K562 (cell line): ENCODE measurements at regions not wholly inside any gene's neighbourhood (a gene's known extent, or its start where the extent isn't known, plus 50 kb on each side); places are given as distances from the start of the nearest gene placed in this dataset.

Experiments used
- ATAC-seq: fragments of 200-7000 bp; cut with Tn5 transposase; 3 replicates; pipeline ENCODE4 v1.9.1; 2020; ENCODE audit warnings: moderate library complexity
- BruUV-seq: library from RNA; stranded (reverse); fragments of 400-500 nt; replicated peaks from 2 replicates; lab custom pipeline; 2021; lab: Mats Ljungman, UMichigan
- CTCF ChIA-PET: fragments of 300-600 bp; formaldehyde crosslinking; extraction: SDS; loops from one replicate; lab custom pipeline; 2021; ENCODE audit warnings: low intra/inter-chr PET ratio; lab: Yijun Ruan, JAX
- POLR2A ChIA-PET: fragments of 300-600, 350-650 bp; sonication (Branson Sonifier 250); formaldehyde crosslinking; extraction: SDS; loops from one replicate; lab custom pipeline; 2021; ENCODE audit warnings: antibody characterized with exemption, inconsistent platforms; lab: Yijun Ruan, JAX
- DNase-seq, 4 experiments: peaks; one replicate each; pipeline versions ENCODE4 v3.0.0 to v3.0.0-alpha.2; 2011 to 2018; ENCODE audit warnings: low spot score in 3 of 4, mixed read lengths in 3 of 4; ENCODE audit errors: extremely low read depth in 1 of 4
- FAIRE-seq: peaks from 2 replicates; lab custom pipeline; 2011; peaks lifted over from hg19 to GRCh38; lab: Jason Lieb, UNC
- H2AFZ ChIP-seq: 2 replicates; pipeline ENCODE4 v1.6.0; 2011; ENCODE audit warnings: low read depth, low read length, control low read depth, inconsistent platforms
- H3K27ac ChIP-seq: fragments of 200-600 bp; 3 replicates; pipeline ENCODE4 v1.8.0; 2011; ENCODE audit warnings: low read depth, mild to moderate bottlenecking, control low read depth, inconsistent platforms, low read length, moderate library complexity, mixed read lengths; ENCODE audit errors: extremely low read depth
- H3K27me3 ChIP-seq, 2 experiments: fragments of 300-600 bp in 1 of 2; 2 replicates in 1 of 2; 3 replicates in 1 of 2; pipeline versions ENCODE4 v1.6.0 to v1.8.0; 2011; ENCODE audit warnings: inconsistent platforms in 2 of 2, low read length in 2 of 2, mild to moderate bottlenecking in 1 of 2, mixed read lengths in 1 of 2, moderate library complexity in 1 of 2; ENCODE audit not compliant: control insufficient read depth in 2 of 2, insufficient read depth in 2 of 2
- H3K36me3 ChIP-seq: fragments of 300-600 bp; 3 replicates; pipeline ENCODE4 v1.8.0; 2011; ENCODE audit warnings: mild to moderate bottlenecking, low read length, inconsistent platforms; ENCODE audit not compliant: control insufficient read depth, insufficient read depth
- H3K4me1 ChIP-seq, 2 experiments: fragments of 200-600 bp in 1 of 2; replicated peaks in 1 of 2; 2 replicates in 1 of 2; 3 replicates in 1 of 2; pipeline versions ENCODE4 v1.5.1 to v1.8.0; 2011; ENCODE audit warnings: inconsistent platforms in 2 of 2, low read length in 2 of 2, mild to moderate bottlenecking in 1 of 2, mixed read lengths in 1 of 2, moderate library complexity in 1 of 2; ENCODE audit not compliant: control insufficient read depth in 2 of 2, insufficient read depth in 2 of 2
- H3K4me2 ChIP-seq: 2 replicates; pipeline ENCODE4 v1.6.1; 2011; ENCODE audit warnings: low read length, control low read depth, inconsistent platforms, mixed read lengths; ENCODE audit not compliant: insufficient read depth
- H3K4me3 ChIP-seq: fragments of 200-600 bp; sonication (generic), shearing (Covaris generic); 2 replicates; pipeline ENCODE4 v1.5.1; 2016; ENCODE audit warnings: control low read depth, inconsistent platforms
- H3K79me2 ChIP-seq: fragments of 200-600 bp; 3 replicates; pipeline ENCODE4 v1.8.0; 2011; ENCODE audit warnings: low read length, inconsistent platforms; ENCODE audit not compliant: control insufficient read depth, insufficient read depth
- H3K9ac ChIP-seq, 2 experiments: 2 replicates each; pipeline versions ENCODE4 v1.6.0 to v1.6.1; 2011; ENCODE audit warnings: low read depth in 2 of 2, low read length in 2 of 2, control low read depth in 1 of 2, inconsistent platforms in 1 of 2, mild to moderate bottlenecking in 1 of 2, mixed read lengths in 1 of 2; ENCODE audit not compliant: insufficient read depth in 1 of 2
- H3K9me1 ChIP-seq: one replicate; pipeline ENCODE4 v1.6.0; 2011; ENCODE audit warnings: inconsistent platforms, mild to moderate bottlenecking, low read length, moderate library complexity; ENCODE audit not compliant: control insufficient read depth, insufficient read depth
- H3K9me3 ChIP-seq: replicated peaks from 2 replicates; pipeline ENCODE4 v1.5.1; 2011; ENCODE audit warnings: low read depth, low read length, inconsistent platforms; ENCODE audit not compliant: control insufficient read depth, insufficient read depth
- H4K20me1 ChIP-seq: replicated peaks from 2 replicates; pipeline ENCODE4 v1.6.1; 2011; ENCODE audit warnings: low read length, inconsistent platforms, mixed read lengths; ENCODE audit not compliant: control insufficient read depth, insufficient read depth
- GABPA ChIP-seq: fragments of 200-800 bp; sonication (Bioruptor generic); conservative IDR thresholded peaks from 2 replicates; pipeline ENCODE4 v1.6.1; 2016; ENCODE audit warnings: low read depth, missing genetic modification characterization, missing compliant biosample characterization
- KDM1A ChIP-seq, 2 experiments: fragments of 450-650 bp; IDR thresholded peaks; 2 replicates each; pipeline ENCODE4 v1.6.1; 2016; ENCODE audit warnings: mild to moderate bottlenecking in 2 of 2
- SOX6 ChIP-seq: fragments of 450-650 bp; IDR thresholded peaks from 2 replicates; pipeline ENCODE4 v1.6.1; 2014; ENCODE audit warnings: mild to moderate bottlenecking
- SRSF9 ChIP-seq: fragments of 200-400 bp; formaldehyde crosslinking; IDR thresholded peaks from 2 replicates; pipeline ENCODE4 v1.6.1; 2017; ENCODE audit warnings: low read depth, low read length, borderline replicate concordance
- XRCC5 ChIP-seq: fragments of 200-400 bp; formaldehyde crosslinking; IDR thresholded peaks from 2 replicates; pipeline ENCODE4 v1.6.1; 2017; ENCODE audit warnings: low read depth, mild to moderate bottlenecking, low read length
- WGBS: fragments of 100-300 bp; shearing (Covaris generic); methylation state at CpG from one replicate; pipeline ENCODE4 v1.1.6; 2016; ENCODE audit warnings: low coverage, mixed read lengths; ENCODE audit not compliant: insufficient coverage; ENCODE audit errors: missing lambda C conversion rate; 5-methylcytosine and 5-hydroxymethylcytosine counted together
- in situ Hi-C: fragments of 300-500 bp; cut with MboI; formaldehyde crosslinking; loops from 4 replicates; pipeline ENCODE4 v1.15.0; 2018; ENCODE audit warnings: inconsistent platforms, mixed read lengths
- intact Hi-C: fragments of 100-400 bp; cut with micrococcal nuclease; formaldehyde crosslinking; loops from 2 replicates; pipeline ENCODE4 v1.14.2; 2022
- TF ChIP-seq, protein P1 (sequence below): sonication (generic); formaldehyde crosslinking; IDR thresholded peaks from 2 replicates; pipeline ENCODE4 v1.8.0; 2022; ENCODE audit warnings: missing genetic modification reagents, mild to moderate bottlenecking, borderline replicate concordance

- no peak for TF ChIP-seq KDM1A (IDR thresholded peaks at IDR 0.05)
- TF ChIP-seq, all 486 proteins: peak for 0
Measured at GRCh38 chr9:87069690-87070089, 122.4 kb upstream of the GAS1 start (continued).

DNA sequence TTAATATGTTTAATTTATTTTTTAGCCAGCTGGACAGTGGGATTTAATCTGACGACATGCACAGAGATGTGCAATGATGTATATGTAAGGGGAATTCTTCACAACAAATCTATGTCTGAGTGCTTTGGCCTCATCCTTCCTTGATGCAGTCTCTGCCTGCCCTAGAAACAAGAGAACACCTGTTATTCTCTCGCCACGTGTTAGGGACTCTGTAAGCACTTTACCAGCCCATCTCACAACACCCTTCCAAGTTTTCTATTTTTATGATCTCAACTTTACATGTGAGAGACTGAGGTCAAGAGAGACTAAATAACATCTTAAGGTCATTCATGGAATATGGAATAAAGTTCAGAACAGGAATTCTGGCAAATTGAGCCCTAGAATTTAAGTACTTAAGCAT lies 123.0 kb upstream of the GAS1 start:
- Histone ChIP-seq H3K9me3 (no peaks in the 10 kb centered on the region), H3K27ac (no peak overlapping the region), H3K36me3 (no peaks in the 10 kb centered on the region), H3K9me1 (no peaks in the 10 kb centered on the region), H3K4me1 (no peaks in the 10 kb centered on the region), H3K9ac (no peak overlapping the region), H3K79me2 (no peaks in the 10 kb centered on the region), H4K20me1 (no peaks in the 10 kb centered on the region), H3K4me2 (no peak overlapping the region), H3K4me3 (no peak overlapping the region), H2AFZ (no peak overlapping the region), H3K27me3 (no peaks in the 10 kb centered on the region; a peak in 1 of 5 replicates)
- TF ChIP-seq XRCC5 = no peak
- TF ChIP-seq GABPA (tag) = no peak
- no peak for TF ChIP-seq SRSF9
- TF ChIP-seq, protein P1, sequence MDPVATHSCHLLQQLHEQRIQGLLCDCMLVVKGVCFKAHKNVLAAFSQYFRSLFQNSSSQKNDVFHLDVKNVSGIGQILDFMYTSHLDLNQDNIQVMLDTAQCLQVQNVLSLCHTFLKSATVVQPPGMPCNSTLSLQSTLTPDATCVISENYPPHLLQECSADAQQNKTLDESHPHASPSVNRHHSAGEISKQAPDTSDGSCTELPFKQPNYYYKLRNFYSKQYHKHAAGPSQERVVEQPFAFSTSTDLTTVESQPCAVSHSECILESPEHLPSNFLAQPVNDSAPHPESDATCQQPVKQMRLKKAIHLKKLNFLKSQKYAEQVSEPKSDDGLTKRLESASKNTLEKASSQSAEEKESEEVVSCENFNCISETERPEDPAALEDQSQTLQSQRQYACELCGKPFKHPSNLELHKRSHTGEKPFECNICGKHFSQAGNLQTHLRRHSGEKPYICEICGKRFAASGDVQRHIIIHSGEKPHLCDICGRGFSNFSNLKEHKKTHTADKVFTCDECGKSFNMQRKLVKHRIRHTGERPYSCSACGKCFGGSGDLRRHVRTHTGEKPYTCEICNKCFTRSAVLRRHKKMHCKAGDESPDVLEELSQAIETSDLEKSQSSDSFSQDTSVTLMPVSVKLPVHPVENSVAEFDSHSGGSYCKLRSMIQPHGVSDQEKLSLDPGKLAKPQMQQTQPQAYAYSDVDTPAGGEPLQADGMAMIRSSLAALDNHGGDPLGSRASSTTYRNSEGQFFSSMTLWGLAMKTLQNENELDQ (CRISPR knock-in tag) = no peak
- TF ChIP-seq SOX6 = no peak
- no TSS peak for BruUV-seq
- ATAC-seq (no peak), FAIRE-seq (no peak), DNase-seq (no peak)
- intact Hi-C loops = no loop called here
- CTCF ChIA-PET = no interaction called here
- POLR2A ChIA-PET = no interaction called here
- 0% methylated on average over 3 of the region's 3 CpGs for WGBS
- in situ Hi-C loops = no loop called here
